ENCODE measurements at regions not wholly inside any gene's neighbourhood (a gene's known extent, or its start where the extent isn't known, plus 50 kb on each side); places are given as distances from the start of the nearest gene placed in this dataset.
"Not testable (repeated sequence)": the region's sequence is repeated elsewhere in the genome, so short reads cannot be mapped to it uniquely, and the experiment has no call there.

DNA sequence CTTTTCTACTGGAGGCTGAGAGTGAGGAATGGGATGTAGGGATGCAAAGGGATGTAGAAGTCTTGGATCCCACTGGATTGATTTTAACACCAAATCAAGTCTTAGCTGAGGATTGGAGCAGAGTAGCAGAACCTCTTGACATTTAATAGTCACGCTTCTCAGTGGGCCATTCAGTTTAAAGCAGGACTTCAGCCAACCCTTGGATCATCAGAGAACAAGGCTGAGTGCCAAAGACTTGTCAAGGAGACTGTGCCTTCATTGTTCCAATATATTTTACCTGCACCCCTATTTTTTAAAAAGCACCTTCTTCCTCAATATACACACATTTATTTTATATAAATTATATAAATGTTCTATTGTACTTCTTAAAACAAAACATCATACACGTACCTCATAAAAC is 242.4 kb upstream of the ST6GAL2 start:
- DNase-seq, result no peak

DNA sequence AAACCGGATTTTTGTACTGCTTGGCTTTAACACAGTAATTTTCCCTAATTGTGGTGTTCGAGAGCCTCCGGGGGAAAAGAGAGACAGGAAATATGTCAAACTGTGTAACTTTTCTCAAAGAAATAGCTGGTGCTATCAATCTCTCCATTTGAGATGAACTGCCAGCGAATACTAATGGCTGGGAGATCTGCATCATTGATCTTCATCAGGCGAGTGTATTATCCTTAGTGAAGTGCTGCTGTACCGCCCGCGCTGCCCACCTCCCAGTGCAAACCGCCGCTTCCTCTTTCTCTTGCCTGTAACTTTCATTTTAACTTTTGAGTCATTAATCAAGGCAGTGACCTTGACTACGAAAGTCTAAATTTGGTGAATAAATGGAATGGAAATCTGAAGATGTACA is 246.1 kb upstream of the ST6GAL2 start:
- DNase-seq, result no peak

DNA sequence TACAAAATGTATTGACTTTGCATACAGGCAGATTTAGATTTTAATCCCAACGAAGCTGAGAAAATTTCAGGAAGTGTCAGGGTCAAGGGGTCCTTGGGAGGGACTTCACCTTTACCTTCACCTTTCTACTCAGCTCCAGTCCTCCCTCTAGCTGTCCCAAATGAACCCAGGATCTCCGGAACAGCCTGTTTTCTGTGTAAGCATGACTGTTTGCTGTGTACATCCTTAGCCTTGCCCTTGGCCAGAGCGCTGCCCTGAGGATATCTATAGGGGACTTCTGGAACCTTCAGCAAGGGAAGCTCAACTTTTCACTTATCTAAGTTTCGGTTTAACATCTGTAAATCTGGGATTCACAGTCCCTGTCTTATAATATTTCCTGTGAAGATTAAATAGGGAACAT is 246.8 kb upstream of the ST6GAL2 start:
- no peak for DNase-seq

DNA sequence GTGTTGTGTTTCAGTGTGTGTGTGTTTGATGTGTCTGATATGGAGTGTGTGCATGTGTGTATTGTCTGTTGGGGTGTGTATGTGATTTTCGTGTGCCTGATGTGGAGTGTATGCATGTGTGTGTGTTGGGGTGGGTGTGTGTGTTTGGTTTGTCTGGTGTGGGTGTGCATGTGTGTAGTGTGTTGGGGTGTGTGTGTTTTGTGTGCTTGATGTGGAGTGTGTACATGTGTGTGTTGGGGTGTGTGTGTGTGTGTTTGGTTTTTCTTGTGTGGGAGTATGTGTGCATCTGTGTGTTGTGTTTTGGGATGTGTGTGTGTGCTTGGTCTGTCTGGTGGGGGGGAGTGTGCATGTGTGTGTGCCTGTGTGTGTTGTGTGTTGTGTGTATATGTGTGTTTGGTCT is 247.4 kb upstream of the ST6GAL2 start:
- no peak for DNase-seq

DNA sequence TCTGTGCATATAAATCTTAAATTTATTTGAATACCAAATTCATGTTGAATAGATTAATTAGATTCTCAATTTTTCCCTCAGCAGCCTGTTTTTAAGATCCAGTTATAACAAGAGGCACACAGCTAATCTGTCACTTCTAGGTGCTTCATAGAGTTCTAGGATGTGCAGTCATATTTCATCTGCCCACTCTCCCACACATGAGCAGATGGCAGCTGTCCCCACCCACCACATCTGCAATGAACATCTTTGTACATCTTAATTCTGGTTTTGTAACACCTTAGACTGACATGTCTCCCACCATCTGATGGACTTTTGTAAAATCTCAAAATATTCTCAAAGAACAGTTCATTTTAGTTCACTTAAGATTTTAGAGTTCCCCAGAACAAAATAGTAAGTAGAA is 250.8 kb upstream of the ST6GAL2 start:
- DNase-seq, result no peak

- DNase-seq, result no peak
Measured at GRCh38 chr2:107137706-107138105, 251.7 kb upstream of the ST6GAL2 start.

DNA sequence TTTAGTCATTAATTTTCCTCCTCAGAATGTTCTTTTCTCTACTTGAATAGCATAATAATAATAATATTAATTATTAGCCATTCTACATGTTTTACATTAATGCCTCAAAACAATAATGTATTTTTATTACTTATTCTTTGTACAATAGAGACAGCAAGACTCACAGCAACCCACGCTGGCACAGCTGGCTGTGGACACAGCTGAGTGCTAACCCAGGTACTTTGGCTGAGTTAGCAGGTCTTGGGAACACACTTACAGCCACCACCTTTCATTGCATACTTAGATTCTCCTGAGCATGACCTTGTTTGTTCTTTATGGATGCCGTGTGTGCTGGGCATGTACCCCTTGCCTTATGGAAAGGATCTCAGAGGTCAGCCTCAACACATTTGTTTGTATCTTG is 260.2 kb upstream of the ST6GAL2 start:
- no peak for DNase-seq

- DNase-seq, result not testable (repeated sequence)
Measured at GRCh38 chr2:107146645-107147044, 260.7 kb upstream of the ST6GAL2 start.

- DNase-seq, result no peak
Measured at GRCh38 chr2:107148055-107148454, 262.1 kb upstream of the ST6GAL2 start.

GRCh38 chr2:107148496-107148895 is 262.5 kb upstream of the ST6GAL2 start:
- DNase-seq, result no peak

- no peak for DNase-seq
Measured at GRCh38 chr2:107160640-107161239, 274.8 kb upstream of the ST6GAL2 start.

DNA sequence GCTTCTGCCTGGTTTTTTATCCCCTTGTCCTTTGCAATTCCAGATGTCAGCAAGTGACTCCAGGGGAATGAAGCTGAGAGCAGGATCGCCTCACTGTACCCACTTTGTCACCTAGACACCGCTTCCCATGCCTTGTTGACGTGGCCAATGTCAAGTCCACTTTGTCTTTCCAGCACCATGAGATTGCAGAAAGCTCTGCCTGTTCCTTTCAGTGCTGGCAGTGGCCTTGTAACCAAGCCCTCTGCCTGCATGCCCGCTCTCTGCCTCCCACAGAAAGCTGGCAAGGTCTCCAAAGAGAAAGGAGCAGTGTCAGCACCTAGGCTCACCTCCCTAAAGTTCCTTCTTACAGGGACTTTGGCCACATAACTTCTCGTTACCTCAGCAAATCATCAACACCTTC is 282.2 kb upstream of the ST6GAL2 start:
- no peak for DNase-seq

- DNase-seq, result no peak
Measured at GRCh38 chr2:107174171-107174570, 288.2 kb upstream of the ST6GAL2 start.

- no peak for DNase-seq
Measured at GRCh38 chr2:107182981-107183380, 297.0 kb upstream of the ST6GAL2 start.

- DNase-seq, result no peak
Measured at GRCh38 chr2:107187870-107188269, 301.9 kb upstream of the ST6GAL2 start.

DNA sequence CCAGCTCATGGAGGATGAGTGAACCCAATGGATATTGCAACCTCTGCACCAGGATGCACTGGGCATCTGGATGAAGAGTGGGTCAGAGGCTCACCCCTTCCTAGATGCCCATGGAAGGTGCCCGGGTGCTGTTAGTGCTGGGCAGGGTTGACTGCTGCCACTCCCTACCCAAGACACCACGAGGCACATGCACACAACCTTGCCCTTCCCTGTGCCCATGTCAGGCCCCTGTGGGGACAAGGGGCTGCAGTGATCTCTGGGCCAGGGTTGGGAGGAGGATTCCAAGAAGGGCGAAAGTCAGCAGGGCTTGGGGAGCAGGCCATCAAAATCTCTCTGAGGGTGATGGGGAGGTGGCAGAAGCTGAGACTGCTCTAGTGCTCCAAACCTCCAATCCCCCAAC is 309.7 kb upstream of the ST6GAL2 start:
- DNase-seq, result no peak

- DNase-seq, result no peak
Measured at GRCh38 chr2:107197594-107198294, 311.8 kb upstream of the ST6GAL2 start.

DNA sequence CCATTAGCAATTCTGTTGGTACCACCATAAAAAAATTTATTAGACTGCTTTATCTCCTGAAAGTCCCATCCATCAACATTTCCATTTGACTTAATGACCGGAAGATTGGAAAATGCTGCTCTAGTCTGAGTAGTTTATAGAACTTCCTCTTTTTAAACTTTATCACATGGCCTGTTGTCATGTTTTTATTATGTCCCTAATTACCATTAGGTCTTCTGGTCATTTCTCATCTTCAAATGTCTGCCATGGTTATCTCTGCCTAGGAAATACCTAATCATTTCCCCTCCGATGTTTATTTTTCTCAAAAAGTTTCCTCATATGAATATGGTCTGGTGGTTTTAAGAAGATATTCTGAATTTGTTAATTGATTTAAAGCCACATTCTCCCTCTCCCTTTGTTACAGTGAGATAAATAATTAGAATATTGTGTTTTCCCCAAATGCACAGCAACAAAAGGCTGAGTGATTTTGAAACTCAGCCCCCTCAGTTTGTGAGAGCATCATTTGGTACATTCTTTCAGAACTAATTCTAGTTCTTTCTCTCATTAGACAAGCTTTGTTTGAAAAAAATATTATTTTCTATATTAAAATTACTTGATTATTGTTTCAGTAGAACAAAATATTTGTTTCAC is 317.1 kb upstream of the ST6GAL2 start:
- DNase-seq, result no peak

GRCh38 chr2:107215401-107216350 is 329.7 kb upstream of the ST6GAL2 start:
- DNase-seq, result no peak

- DNase-seq, result no peak
Measured at GRCh38 chr2:107218208-107218607, 332.2 kb upstream of the ST6GAL2 start.

- DNase-seq, result no peak
Measured at GRCh38 chr2:107222466-107222865, 336.5 kb upstream of the ST6GAL2 start.

GRCh38 chr2:107235491-107236254 is 349.7 kb upstream of the ST6GAL2 start:
- no peak for DNase-seq

DNA sequence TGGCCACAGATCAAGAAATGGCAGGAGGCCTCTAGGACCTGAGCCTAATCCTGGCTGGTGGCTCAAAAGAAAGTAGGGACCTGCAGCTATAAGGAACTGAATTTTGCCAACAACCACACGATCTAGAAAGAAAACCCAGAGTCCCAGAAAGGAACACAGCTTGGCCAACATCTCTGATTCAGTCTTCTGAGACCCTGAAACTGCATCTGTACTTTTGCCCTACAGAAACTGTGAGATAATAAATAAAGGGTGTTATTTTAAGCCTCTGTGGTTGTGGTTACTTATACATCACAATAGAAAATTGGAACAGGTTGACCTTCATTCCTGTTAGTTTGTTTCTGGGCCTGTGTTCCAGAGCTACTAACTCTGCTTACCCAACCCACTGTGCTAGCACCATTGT is 356.8 kb upstream of the ST6GAL2 start:
- DNase-seq, result no peak

Data from COR-L47 (cell line).